CD4-positive, alpha-beta T cell treated with Interferon alpha-2 for 1 hour (primary cell): ENCODE measurements at regions not wholly inside any gene's neighbourhood (a gene's known extent, or its start where the extent isn't known, plus 50 kb on each side); places are given as distances from the start of the nearest gene placed in this dataset.

ENCODE experiments used
- DNase-seq, 2 donors: peaks; one replicate each; pipeline ENCODE4 v3.0.0-alpha.2; 2020 to 2022

DNA sequence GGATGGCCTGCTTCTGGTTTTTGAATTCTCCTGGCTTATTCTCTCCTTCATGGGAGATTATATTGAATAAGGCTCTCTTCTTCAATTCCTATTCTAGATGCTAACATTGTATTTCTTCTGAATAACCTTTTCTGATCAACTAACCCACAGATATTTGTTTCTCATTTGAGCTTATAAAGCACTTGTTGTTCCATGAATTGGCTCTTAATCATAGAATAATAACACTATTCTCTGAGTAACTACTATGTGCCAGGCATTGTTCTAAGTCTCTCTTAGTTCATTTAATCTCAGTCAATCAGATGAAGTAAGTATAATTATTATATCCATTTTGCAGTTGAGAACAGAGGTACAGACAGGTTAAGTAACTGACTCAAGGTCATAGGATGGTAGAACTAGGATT lies 136.3 kb upstream of the MLIP start:
- no peak for DNase-seq

- no peak for DNase-seq
Observed at GRCh38 chr6:53975941-53976615, 135.2 kb upstream of the MLIP start.

- no peak for DNase-seq
Observed at GRCh38 chr6:53977551-53977950, 133.7 kb upstream of the MLIP start.

- peak in 1 of 2 donors; percentile 32 for DNase-seq
Observed at GRCh38 chr6:53979468-53980067, 131.7 kb upstream of the MLIP start.

DNA sequence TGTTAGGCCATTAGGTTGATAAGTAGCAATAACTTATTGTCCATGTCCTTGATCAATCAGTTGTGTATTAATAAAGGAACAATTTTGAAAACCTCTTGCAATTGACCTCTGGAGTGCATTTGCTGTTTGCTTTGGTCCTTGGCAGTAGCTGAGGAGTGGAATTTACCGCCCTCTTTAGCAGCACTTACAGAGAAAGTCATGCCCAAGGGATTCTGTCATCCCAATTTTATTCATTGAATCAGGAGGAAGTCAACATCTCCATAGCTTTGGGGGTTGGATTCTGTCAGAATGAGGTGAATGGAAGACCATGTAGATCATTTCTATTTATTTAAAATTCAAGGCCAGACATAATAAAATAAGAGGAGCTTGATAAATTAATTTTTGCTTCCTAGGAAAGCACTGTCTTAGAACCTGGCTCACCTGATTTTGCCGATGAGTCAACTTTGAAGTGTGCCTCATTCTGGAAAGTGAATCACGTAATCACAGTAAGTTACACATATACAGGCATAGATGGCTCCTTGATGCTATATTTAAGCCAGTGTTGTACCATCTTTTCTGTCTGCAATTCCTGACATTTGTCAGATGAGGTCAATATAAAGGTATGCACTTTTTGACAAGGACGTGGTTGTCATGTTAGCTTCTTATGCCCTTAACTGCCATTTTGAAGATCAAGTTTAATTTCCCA lies 128.7 kb upstream of the MLIP start:
- no peak for DNase-seq

DNA sequence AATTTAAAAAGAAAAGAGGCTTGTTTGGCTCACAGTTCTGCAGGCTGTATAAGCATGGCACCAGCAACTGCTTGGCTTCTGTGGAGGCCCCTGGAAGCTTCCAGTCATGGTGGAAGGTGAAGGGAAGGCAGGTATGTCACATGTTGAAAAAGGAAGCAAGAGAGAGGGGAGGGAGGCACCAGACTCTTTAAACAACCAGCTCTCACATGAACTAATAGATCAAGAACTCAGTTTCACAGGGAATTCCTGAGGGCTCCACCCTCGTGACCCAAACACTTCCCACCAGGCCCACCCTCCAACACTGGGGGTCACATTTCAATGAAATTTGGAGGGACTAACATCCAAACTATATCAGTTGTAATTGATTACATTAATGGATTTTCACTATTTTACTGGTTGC lies 127.9 kb upstream of the MLIP start:
- no peak for DNase-seq

DNA sequence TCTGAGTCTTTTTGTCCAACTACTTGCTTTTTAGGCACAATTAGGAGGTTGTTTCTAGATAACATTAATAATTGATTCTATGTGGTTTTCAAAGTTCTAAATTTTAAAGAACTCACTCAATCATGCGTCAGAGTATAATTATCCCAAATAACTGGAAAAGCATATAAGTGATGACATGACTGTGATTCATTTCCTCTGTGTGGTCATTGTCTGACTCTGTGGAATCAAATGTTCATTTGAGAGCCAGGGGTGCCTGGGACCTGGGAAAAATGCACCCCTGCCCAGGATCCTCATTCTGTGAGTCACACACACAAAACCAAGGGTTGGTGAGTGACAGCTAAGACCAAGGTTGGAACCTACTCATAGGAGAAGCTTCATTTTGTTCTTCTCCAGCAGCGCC lies 127.1 kb upstream of the MLIP start:
- DNase-seq = no peak

DNA sequence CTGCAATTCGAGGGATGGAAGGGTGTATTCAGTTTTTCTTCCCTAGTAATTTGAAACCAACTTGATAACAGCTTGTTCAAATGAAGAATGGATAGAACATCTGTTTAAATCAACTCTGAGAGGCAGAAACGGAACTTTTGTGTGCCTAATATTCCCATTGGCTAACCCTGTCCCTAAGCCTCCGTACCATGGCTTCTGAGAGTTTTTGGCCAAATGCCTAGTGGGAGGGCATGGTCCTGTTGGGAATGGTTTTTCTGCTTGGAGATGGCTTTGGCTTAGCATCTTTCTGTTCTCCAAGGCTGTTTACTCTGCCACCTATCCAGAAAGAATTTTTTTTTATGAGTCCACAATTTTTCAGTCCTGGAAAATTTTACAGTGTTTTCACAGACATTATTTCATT lies 126.7 kb upstream of the MLIP start:
- no peak for DNase-seq

DNA sequence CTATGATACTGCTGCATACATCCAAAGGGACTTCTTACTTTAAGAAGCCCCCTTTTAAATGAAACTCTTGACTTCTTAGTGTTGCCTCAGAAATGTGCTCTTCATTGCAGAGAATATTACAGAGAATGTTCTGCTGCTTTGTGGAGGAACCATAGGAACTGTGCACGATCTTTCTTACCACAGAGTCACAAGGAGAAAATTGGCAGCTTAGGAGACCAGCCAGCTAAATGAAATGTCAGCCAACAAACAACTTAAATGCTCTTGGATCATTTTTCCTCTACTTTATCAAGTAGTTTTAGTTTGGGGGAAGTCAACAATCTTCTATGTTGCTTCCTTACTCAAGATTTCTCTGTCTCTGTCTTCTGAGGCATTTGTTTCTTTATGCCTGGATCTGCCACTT lies 125.9 kb upstream of the MLIP start:
- no peak for DNase-seq

DNA sequence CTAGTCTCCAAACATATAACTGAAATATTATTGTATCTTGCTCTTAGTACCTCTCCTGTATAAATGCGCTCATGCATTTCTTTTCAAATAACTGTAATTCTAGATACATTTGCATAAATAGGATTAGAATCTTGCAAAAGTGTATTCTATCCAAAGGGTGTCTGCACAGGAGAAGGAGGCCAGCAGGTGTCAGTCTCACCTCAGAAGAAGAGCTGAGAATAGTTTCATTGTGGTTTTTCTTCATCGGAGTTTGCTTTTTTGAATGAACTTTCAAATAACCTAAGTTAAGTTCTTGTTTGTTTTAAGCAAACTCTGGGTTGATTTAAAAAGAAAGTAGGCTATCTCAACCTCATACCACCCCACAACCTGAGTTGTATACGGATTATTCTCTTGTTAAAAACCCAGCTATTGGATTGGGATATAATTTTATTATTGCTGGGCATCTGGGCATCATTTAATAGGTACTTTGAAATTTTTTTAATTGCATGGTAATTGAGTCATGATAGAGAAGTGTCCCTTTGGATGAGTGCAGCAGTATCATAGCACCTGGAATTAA lies 125.0 kb upstream of the MLIP start:
- DNase-seq = no peak

GRCh38 chr6:53986721-53987521 lies 124.3 kb upstream of the MLIP start:
- no peak for DNase-seq

- DNase-seq = no peak
Observed at GRCh38 chr6:53987522-53987888, 123.7 kb upstream of the MLIP start.

DNA sequence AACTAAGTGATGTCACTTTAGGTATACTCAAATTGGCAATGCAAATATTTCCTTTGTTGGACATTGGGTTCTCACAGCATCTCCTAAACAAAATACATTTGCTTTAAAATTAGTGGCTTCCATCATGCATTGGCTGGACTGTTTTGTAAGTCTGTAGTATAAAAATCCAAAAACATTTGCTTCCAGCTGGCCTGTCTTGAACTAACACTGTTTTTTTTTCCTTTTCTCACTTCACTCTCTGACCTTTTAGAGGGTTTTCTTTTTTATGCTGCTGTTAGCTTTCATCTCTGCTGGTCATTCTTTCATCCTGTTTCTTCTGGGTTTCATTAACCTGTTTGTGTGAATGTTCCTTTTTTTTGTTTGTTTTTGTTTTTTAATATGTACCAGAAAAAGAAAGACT lies 121.7 kb upstream of the MLIP start:
- DNase-seq = no peak

GRCh38 chr6:53992522-53992921 lies 118.7 kb upstream of the MLIP start:
- DNase-seq = no peak

DNA sequence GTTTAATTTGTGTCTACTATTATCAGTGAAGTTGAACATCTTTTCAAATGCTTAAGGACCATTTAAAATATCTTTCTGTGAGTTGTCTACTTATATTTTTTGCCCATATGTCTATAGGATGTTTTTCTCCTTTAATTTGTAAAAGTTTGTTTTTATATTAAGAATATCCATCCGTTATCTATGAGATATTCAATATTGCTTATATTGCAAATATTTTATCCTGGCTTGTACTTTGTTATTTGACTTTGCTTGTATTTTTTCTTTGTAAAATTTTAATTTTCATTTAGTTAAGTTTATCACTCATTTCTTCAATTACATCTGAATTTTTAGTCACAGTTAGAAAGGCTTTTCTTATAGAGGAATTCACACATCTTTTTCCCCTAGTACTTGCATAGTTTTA lies 117.0 kb upstream of the MLIP start:
- no peak for DNase-seq

DNA sequence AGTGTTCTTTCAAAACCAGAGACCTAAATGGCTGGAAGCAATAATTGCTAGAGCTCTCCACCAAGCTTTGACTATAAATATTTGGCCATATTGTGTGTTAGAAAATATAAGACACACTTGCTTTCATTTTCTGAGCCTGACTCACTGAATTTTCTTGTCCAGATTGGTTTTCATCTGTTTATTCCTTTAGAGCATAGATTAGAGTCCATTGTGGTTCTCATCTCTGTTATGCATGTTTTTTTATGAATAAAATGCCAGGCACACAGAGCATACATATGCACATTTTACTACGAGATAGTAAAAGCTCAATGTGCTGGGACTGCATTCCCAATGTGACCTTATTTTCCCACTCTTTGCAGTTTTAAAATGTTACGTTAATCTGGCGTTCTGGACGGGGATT lies 115.3 kb upstream of the MLIP start:
- no peak for DNase-seq

DNA sequence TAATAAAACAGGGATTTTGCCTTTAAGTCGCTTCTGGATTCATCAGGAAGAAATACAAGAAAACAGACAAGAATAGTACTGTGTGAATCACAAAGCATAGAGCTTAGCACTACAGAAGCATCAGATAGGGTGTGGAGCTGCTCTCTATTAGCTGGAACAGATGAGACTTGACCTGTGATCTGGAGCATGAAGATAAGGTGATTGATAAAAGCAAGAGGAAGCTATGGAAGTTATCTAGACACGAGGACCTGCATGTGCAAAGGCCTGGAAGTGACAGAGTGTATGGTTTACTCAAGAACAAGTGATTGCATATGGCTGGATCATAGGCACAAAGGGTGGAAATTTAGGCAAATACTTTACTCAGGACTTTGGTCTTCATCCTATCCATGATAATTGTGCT lies 112.9 kb upstream of the MLIP start:
- DNase-seq = no peak

DNA sequence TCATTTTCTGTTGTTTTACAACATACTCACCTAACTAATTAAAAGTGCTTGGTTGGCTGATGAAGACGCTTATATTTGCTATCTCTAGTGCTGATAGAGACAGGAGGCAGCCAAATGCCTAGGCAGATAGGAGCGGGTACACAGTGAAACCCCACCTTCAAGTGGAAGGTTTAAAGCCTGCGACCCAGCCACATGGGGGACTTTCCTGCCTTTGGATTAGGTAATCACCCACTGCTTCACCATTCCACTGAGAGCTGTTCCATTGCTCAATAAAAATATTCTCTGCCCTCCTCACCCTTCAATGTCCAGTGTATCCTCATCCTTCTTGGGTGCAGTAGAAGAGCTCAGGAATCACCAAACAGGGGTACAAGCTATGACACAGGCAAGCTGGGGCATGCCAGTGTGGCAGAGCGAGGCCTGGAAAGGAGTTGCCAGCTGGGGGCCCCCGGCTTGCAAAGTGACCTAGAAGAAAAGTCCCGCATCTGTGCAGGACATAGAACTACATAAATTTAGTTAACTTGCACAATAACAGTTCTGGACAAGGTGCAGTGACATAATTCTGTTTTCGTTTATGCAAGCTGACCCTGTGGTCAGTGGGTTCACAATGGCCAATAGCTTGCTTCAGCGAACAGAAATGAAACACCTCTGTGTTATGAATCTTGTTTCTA lies 112.0 kb upstream of the MLIP start:
- DNase-seq = no peak

- no peak for DNase-seq
Observed at GRCh38 chr6:54002116-54002515, 109.1 kb upstream of the MLIP start.

GRCh38 chr6:54003316-54003715 lies 107.9 kb upstream of the MLIP start:
- no peak for DNase-seq

DNA sequence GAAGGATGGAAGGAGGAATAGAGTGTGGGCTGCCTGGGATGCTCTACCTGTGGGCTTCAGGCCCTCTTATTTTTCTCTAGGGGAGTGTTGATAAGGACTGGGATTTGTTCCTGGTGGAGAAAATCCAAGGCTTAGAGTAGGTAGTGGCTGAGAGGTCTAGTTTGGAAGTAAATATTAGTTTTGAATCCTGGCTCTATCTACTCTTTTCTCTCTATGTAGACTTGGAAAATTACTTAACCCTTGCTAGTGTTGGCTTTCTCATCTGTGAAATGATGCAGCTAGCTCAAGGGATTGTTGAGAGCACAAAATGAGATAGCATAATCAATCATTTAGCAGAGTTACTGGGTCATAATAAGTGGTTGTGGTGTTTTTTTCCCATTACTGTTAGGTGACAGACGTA lies 102.7 kb upstream of the MLIP start:
- no peak for DNase-seq

DNA sequence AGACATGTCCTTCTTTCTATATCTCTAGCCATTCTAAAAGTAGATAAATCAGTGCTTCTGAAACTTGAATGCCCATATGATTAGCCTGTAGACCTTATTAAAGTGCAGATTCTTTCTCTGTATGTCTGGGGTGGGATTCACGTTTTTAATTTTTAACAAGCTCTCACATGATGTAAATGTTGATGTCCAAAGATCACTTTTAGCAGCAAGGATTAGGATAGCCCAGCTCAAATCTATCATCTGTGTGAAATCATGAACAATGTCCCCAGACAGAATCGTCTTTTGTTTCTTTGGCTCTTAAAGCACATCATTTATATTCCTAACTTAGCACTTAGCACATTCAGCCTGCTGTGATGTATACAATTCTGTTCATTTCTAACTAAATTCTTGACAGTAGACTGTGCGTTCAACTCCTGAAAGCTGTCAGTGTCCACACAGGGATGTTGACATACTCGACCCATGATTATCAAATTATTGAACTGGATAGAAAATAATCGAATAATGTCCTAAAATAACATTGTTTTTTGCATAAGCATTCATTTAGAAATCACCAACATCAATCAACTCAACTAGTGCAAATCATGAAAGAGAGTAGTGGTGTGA lies 102.1 kb upstream of the MLIP start:
- no peak for DNase-seq
